Naive thymus-derived CD4-positive, alpha-beta T cell (primary cell): ENCODE measurements at regions not wholly inside any gene's neighbourhood (a gene's known extent, or its start where the extent isn't known, plus 50 kb on each side); places are given as distances from the start of the nearest gene placed in this dataset.

ENCODE experiments used
- ATAC-seq: fragments of 150-1000 bp; cut with Tn5 transposase; 2 replicates; pipeline ENCODE4 v1.10.0; 2021; ENCODE audit warnings: mild to moderate bottlenecking, moderate library complexity
- CTCF ChIA-PET: fragments of 350-600 bp; sonication (Branson Sonifier 250); formaldehyde crosslinking; loops from one replicate; lab custom pipeline; 2021; ENCODE audit warnings: antibody characterized with exemption; lab: Charles Lee
- POLR2A ChIA-PET: fragments of 350-600 bp; sonication (Branson Sonifier 250); formaldehyde crosslinking; loops from one replicate; lab custom pipeline; 2021; ENCODE audit warnings: antibody characterized with exemption, inconsistent platforms; lab: Charles Lee
- DNase-seq, 9 donors: peaks; one replicate each; pipeline versions ENCODE4 v3.0.0 to v3.0.0-alpha.2; 2020 to 2022; ENCODE audit warnings: mixed read lengths in 1 of 9
- H3K27ac ChIP-seq: one replicate; pipeline ENCODE4 v1.7.0; 2013; ENCODE audit warnings: mild to moderate bottlenecking, low read depth, low read length, moderate library complexity
- H3K27me3 ChIP-seq, 2 donors: one replicate each; pipeline ENCODE4 v1.7.0; 2013; ENCODE audit warnings: low read length in 2 of 2, mild to moderate bottlenecking in 2 of 2, moderate library complexity in 2 of 2; ENCODE audit not compliant: control insufficient read depth in 2 of 2, insufficient read depth in 2 of 2
- H3K36me3 ChIP-seq, 3 experiments: 1 replicate in 2 of 3; 2 replicates in 1 of 3; pipeline ENCODE4 v1.7.0; 2013; ENCODE audit warnings: low read length in 3 of 3, mild to moderate bottlenecking in 3 of 3, moderate library complexity in 1 of 3; ENCODE audit not compliant: insufficient read depth in 3 of 3, control insufficient read depth in 2 of 3
- H3K4me1 ChIP-seq, 2 donors: one replicate each; pipeline ENCODE4 v1.7.0; 2013; ENCODE audit warnings: low read length in 2 of 2, mild to moderate bottlenecking in 2 of 2, moderate library complexity in 1 of 2; ENCODE audit not compliant: control insufficient read depth in 2 of 2, insufficient read depth in 2 of 2
- H3K4me3 ChIP-seq: 2 replicates; pipeline ENCODE4 v1.7.0; 2013; ENCODE audit warnings: mild to moderate bottlenecking, low read length
- H3K9me3 ChIP-seq, 3 experiments: 1 replicate in 2 of 3; 2 replicates in 1 of 3; pipeline ENCODE4 v1.7.0; 2013; ENCODE audit warnings: low read length in 3 of 3; ENCODE audit not compliant: control insufficient read depth in 2 of 3
- H3K27ac Mint-ChIP-seq, 9 donors: one replicate each; pipeline ENCODE4 v1.8.0; 2020 to 2022; ENCODE audit warnings: mixed read lengths in 9 of 9, mild to moderate bottlenecking in 8 of 9, moderate library complexity in 5 of 9, inconsistent platforms in 2 of 9
- H3K27me3 Mint-ChIP-seq, 5 donors: one replicate each; pipeline ENCODE4 v1.8.0; 2021 to 2022; ENCODE audit warnings: mixed read lengths in 5 of 5, mild to moderate bottlenecking in 1 of 5
- H3K36me3 Mint-ChIP-seq, 5 donors: one replicate each; pipeline ENCODE4 v1.8.0; 2020 to 2022; ENCODE audit warnings: mixed read lengths in 5 of 5, mild to moderate bottlenecking in 3 of 5, inconsistent platforms in 1 of 5
- H3K4me1 Mint-ChIP-seq, 7 donors: one replicate each; pipeline ENCODE4 v1.8.0; 2020 to 2022; ENCODE audit warnings: mixed read lengths in 7 of 7, mild to moderate bottlenecking in 3 of 7, inconsistent platforms in 1 of 7
- H3K4me3 Mint-ChIP-seq, 10 donors: one replicate each; pipeline ENCODE4 v1.8.0; 2020 to 2022; ENCODE audit warnings: mild to moderate bottlenecking in 10 of 10, mixed read lengths in 10 of 10, moderate library complexity in 6 of 10, inconsistent platforms in 2 of 10
- H3K9me3 Mint-ChIP-seq, 11 donors: one replicate each; pipeline ENCODE4 v1.8.0; 2020 to 2022; ENCODE audit warnings: mixed read lengths in 11 of 11, mild to moderate bottlenecking in 4 of 11, inconsistent platforms in 1 of 11, moderate library complexity in 1 of 11
- intact Hi-C, 2 donors: fragments of 100-400 bp; cut with micrococcal nuclease; formaldehyde crosslinking; loops; one replicate each; pipeline ENCODE4 v1.15.1; 2023

DNA sequence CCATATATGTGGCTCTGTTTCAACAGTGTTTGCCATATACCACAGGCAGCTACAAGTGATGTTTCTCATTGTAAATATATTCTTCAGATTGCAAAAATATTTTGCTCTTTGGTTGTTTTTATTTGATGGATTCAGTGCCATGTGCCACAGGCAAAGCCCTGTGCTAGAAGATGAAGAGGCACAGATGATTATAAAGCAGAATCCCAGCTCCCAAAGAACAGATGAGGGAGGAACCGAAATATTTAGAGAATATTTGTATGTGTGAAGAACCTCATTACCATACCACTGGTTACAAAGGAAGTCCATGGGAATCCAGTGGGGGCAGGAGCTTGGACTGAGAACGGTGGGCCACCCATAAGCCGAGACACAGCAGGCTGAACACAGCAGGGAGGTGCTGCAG is 143.8 kb upstream of the NDUFV2 start:
- no peak overlapping the region for H3K4me3 ChIP-seq
- Mint-ChIP-seq H3K36me3 (no peaks in the 10 kb centered on the region), H3K4me3 (no peak overlapping the region), H3K27ac (no peak overlapping the region), H3K4me1 (peaks cover 0 to 5% (median 0%) of the 10 kb centered on the region in 7 donors), H3K9me3 (peaks cover 0 to 3% (median 0%) of the 10 kb centered on the region in 11 donors), H3K27me3 (peaks cover 0 to 10% (median 5%) of the 10 kb centered on the region in 5 donors)
- DNase-seq: no peak
- CTCF ChIA-PET: interaction anchor here (0.8 kb wide), 1 partner anchor 37 kb away, joined by 4 read pairs; no protein-coding TSS in a partner anchor
- no peaks in the 10 kb centered on the region for H3K36me3 ChIP-seq
- no peaks in the 10 kb centered on the region for H3K9me3 ChIP-seq
- intact Hi-C loops: no loop called here
- peaks cover 0 to 4% of the 10 kb centered on the region in 2 donors for H3K27me3 ChIP-seq
- ATAC-seq: no peak
- no peaks in the 10 kb centered on the region for H3K4me1 ChIP-seq
- POLR2A ChIA-PET: no interaction called here
- no peak overlapping the region for H3K27ac ChIP-seq

DNA sequence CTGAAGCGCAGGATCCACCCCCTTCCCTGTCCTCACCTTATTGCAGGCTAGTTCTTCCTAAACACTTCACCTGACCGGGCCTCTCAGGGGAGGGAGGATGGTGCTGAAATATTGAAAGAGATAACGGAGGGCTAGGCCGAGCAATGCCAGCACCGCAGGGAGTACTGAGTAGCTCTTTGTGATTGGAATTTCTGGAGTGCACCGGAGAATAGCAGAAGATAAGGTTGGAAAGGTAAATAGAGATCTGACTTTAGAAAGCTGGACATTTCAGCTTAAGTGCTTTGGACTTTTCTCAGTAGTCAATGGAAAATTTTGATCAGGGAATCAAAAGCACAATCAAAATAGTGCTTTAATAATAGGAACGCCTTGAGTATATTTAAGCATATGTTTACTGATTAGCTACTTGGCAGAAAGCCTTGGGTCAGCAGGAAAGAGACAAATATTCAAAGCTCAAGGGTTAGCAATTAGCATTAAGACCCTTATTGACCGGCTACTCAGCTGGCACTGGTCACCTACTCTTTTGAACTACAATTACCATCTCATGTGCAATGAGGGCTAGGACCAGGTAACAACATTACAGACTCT is 142.9 kb upstream of the NDUFV2 start:
- H3K36me3 ChIP-seq: no peaks in the 10 kb centered on the region
- ChIA-PET CTCF (interaction anchor here (0.8 kb wide), 1 partner anchor 36 kb away, joined by 4 read pairs; no protein-coding TSS in a partner anchor), POLR2A (no interaction called here)
- H3K4me1 ChIP-seq: no peaks in the 10 kb centered on the region
- no peak overlapping the region for H3K27ac ChIP-seq
- intact Hi-C loops: no loop called here
- Mint-ChIP-seq H3K27me3 (peaks cover 0 to 10% (median 5%) of the 10 kb centered on the region in 5 donors), H3K9me3 (peaks cover 0 to 3% (median 0%) of the 10 kb centered on the region in 11 donors), H3K4me1 (peaks cover 0 to 5% (median 0%) of the 10 kb centered on the region in 7 donors), H3K4me3 (no peak overlapping the region), H3K27ac (no peak overlapping the region), H3K36me3 (no peaks in the 10 kb centered on the region)
- DNase-seq: no peak
- peaks cover 0 to 4% of the 10 kb centered on the region in 2 donors for H3K27me3 ChIP-seq
- H3K4me3 ChIP-seq: no peak overlapping the region
- no peak for ATAC-seq
- H3K9me3 ChIP-seq: no peaks in the 10 kb centered on the region

DNA sequence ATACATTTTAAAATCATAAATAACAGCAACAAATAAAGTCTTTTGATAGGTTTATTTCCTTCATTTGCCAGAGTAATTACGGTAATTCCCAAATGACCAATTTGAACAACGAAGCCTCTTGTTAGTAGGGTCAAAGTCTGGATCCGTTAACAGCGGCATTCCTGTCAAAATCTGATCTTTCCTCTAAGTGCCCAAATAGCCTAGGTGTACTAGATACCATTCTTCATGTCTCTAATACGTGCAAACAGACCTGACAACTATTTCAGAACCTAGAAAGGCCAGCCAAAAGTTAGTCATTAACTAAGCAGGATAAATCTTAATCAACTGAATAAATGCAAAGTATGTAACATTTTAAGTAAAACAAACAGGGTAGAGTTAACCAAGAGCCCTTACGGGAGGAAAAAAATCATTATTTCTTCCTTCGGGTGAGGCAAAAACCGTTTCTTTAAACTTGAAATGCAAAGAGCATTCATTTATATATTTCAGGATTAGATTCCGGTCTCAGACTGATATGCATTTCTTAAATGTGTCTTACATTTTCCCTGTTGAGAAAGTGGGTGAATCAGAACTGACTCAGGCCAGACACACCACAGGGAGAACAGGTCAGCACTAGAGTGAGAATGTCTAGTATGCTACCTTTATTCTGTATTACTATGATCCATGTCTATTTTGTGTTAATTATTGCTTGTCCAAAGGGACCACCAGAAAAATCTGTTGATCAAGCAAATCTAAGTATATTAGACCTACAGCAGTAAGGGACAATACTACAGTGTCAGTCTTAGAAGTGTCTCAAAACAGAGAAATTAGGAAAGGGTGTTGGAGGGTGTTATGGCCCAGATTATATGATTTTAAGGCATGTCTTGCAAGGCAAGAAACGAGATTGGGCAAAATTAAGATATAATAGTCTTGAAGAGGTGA is 141.5 kb upstream of the NDUFV2 start:
- no peak for DNase-seq
- peaks cover 0 to 10% (median 5%) of the 10 kb centered on the region in 5 donors for H3K27me3 Mint-ChIP-seq
- no peak for ATAC-seq

DNA sequence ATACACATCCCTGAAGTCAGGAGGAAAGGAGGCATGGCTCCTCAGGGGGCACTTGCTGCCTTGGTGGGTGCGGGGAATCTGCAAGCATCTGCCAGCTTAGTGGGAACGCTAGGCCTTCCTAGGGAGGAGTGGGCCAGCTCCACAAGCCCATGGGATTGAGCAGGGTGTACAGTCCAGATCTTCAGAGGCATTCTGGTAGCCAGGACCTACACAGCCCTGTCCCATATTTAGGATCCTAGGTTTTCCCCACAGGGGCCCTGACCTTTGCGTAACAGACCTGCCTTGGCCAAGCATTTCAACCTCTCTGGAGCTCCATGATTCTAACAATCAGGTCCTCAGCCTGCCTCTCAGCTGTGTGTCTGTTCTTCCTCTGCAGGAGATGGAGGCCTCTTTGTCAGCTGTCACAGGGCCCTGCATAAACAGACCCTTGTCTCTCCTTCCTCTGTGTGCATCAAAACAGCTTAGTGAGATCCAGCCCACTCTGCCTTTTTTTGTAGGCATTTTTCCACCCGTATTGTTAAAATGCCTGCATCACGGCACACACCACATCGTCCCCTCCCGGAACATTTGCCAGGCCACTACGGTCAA is 140.2 kb upstream of the NDUFV2 start:
- intact Hi-C loops: no loop called here
- Histone ChIP-seq H3K27ac (no peak overlapping the region), H3K4me1 (no peaks in the 10 kb centered on the region), H3K4me3 (no peak overlapping the region), H3K9me3 (no peaks in the 10 kb centered on the region), H3K36me3 (no peaks in the 10 kb centered on the region), H3K27me3 (peaks cover 0 to 4% of the 10 kb centered on the region in 2 donors)
- no peak for ATAC-seq
- DNase-seq: no peak
- Mint-ChIP-seq H3K4me3 (no peak overlapping the region), H3K4me1 (peaks cover 0 to 5% (median 0%) of the 10 kb centered on the region in 7 donors), H3K36me3 (no peaks in the 10 kb centered on the region), H3K27ac (no peak overlapping the region), H3K9me3 (no peaks in the 10 kb centered on the region), H3K27me3 (peaks cover 0 to 20% (median 5%) of the 10 kb centered on the region in 5 donors)
- CTCF ChIA-PET: interaction anchor here (0.7 kb wide), 1 partner anchor 63 kb away, joined by 3 read pairs; no protein-coding TSS in a partner anchor
- POLR2A ChIA-PET: no interaction called here

More for the DNA sequence above, 141.5 kb upstream of the NDUFV2 start:
- H3K4me3 ChIP-seq: no peak overlapping the region
- H3K4me1 Mint-ChIP-seq: peaks cover 0 to 5% (median 0%) of the 10 kb centered on the region in 7 donors
- intact Hi-C loops: no loop called here
- no peaks in the 10 kb centered on the region for H3K36me3 Mint-ChIP-seq
- H3K9me3 Mint-ChIP-seq: peaks cover 0 to 3% (median 0%) of the 10 kb centered on the region in 11 donors
- POLR2A ChIA-PET: no interaction called here
- H3K9me3 ChIP-seq: no peaks in the 10 kb centered on the region
- no peak overlapping the region for H3K27ac Mint-ChIP-seq
- no peaks in the 10 kb centered on the region for H3K36me3 ChIP-seq
- H3K4me1 ChIP-seq: no peaks in the 10 kb centered on the region
- H3K27ac ChIP-seq: no peak overlapping the region
- no peak overlapping the region for H3K4me3 Mint-ChIP-seq
- CTCF ChIA-PET: no interaction called here
- H3K27me3 ChIP-seq: peaks cover 0 to 4% of the 10 kb centered on the region in 2 donors

DNA sequence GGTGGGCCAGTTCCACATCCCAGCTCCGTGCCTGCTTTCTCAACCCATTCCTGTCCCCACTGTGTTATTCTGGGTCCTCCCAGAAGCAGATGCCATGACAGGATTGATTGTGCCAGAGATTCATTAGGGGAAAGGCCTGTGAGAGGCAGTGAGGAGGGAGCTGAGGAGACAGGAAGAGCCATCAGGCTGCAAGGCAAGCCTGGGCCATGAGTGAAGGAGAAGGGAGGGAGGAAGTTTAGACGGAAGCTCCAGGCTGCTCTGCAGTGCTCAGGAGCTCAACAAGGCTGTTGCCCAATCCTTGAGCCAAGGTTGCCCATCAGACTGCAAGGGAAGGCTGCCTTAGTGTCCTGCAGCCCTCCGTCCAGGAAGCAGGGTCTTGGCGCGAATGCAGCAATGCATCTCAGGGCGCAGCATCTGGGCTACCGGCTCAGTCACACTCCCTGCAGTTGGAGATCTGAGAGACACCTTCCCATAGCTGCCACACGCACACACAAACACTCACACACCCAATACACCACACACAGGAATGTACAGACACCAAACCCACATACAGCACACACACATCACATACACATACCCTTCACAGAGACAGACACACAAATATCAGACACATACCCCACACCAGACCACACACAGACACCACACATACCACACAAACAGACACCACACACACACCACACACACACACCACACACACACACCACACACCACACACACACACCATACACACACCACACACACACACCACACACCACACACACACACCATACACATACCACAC is 139.5 kb upstream of the NDUFV2 start:
- H3K9me3 Mint-ChIP-seq: no peaks in the 10 kb centered on the region
- ChIA-PET CTCF (interaction anchor here (0.7 kb wide), 1 partner anchor 63 kb away, joined by 3 read pairs; no protein-coding TSS in a partner anchor), POLR2A (no interaction called here)
- H3K27me3 Mint-ChIP-seq: peaks cover 0 to 21% (median 2%) of the 10 kb centered on the region in 5 donors
- no peak overlapping the region for H3K4me3 Mint-ChIP-seq
- Histone ChIP-seq H3K4me1 (no peaks in the 10 kb centered on the region), H3K9me3 (no peaks in the 10 kb centered on the region), H3K27me3 (peaks cover 0 to under 1% of the 10 kb centered on the region in 2 donors), H3K36me3 (no peaks in the 10 kb centered on the region), H3K27ac (no peak overlapping the region), H3K4me3 (no peak overlapping the region)
- ATAC-seq: no peak
- intact Hi-C loops: no loop called here
- DNase-seq: no peak
- no peak overlapping the region for H3K27ac Mint-ChIP-seq
- H3K4me1 Mint-ChIP-seq: peaks cover 0 to 5% (median 0%) of the 10 kb centered on the region in 7 donors
- H3K36me3 Mint-ChIP-seq: no peaks in the 10 kb centered on the region

DNA sequence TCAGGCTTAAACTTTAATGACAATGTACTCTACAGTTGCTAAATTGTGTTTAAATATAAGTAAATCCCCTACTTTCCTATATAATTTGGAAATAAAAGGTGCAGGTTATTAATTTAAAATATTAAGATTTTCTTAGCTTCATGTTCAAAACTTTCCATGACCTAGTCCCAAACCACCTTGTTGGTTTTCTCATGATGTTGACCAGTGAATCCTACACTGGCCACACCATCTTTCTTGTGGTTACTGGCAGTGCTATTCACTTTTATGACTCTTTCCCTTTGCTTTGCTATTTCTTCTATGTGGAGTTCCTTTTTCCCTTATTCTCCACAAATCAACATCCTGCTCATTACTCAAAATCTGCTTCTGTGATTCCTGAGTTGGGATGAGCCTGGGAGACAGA is 138.6 kb upstream of the NDUFV2 start:
- ChIA-PET CTCF (no interaction called here), POLR2A (no interaction called here)
- Histone ChIP-seq H3K27ac (no peak overlapping the region), H3K4me3 (no peak overlapping the region), H3K9me3 (no peaks in the 10 kb centered on the region), H3K4me1 (no peaks in the 10 kb centered on the region), H3K36me3 (no peaks in the 10 kb centered on the region), H3K27me3 (no peaks in the 10 kb centered on the region)
- ATAC-seq: no peak
- H3K9me3 Mint-ChIP-seq: no peaks in the 10 kb centered on the region
- DNase-seq: no peak
- H3K4me3 Mint-ChIP-seq: no peak overlapping the region
- H3K27ac Mint-ChIP-seq: no peak overlapping the region
- H3K27me3 Mint-ChIP-seq: peaks cover 0 to 16% (median 0%) of the 10 kb centered on the region in 5 donors
- intact Hi-C loops: no loop called here
- no peaks in the 10 kb centered on the region for H3K36me3 Mint-ChIP-seq
- peaks cover 0 to 5% (median 0%) of the 10 kb centered on the region in 7 donors for H3K4me1 Mint-ChIP-seq
